NCI-H2227 treated with DMSO at 0.1 percent for 48 hours (cell line): ENCODE measurements at regions not wholly inside any gene's neighbourhood (a gene's known extent, or its start where the extent isn't known, plus 50 kb on each side); places are given as distances from the start of the nearest gene placed in this dataset.
A peak's percentile ranks its signal among the peaks of the same experiment; 100 is the strongest.

Source experiments
- DNase-seq: peaks from one replicate; lab custom pipeline; 2025; lab: John Stamatoyannopoulos, UW

- DNase-seq: no peak
Observed at GRCh38 chr2:136404176-136404575, 286.2 kb upstream of the CXCR4 start.

- no peak for DNase-seq
Observed at GRCh38 chr2:136402281-136402680, 284.3 kb upstream of the CXCR4 start.

- DNase-seq: no peak
Observed at GRCh38 chr2:136399667-136400289, 281.8 kb upstream of the CXCR4 start.

DNA sequence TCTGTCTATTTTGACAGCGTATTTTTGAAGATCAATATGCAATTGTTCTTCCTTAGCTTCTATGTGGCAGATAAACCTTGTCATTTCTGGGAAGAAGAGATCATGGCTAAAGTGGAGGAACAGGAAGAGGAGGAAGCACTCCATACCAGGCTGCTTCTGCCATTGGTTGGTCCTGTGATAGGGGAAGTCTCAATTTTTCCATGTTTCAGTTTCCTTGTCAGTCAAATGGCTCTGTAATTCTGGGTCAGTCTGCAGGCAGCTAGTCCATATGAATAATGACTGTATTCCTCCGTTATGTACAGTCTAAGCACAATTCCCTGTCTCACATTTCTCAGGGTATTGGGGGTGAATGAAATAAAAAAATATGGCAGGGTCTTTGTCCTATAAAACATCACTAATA lies 277.6 kb upstream of the CXCR4 start:
- DNase-seq: no peak

GRCh38 chr2:136394136-136395060 lies 276.4 kb upstream of the CXCR4 start:
- DNase-seq: no peak

- DNase-seq: no peak
Observed at GRCh38 chr2:136393514-136393913, 275.6 kb upstream of the CXCR4 start.

DNA sequence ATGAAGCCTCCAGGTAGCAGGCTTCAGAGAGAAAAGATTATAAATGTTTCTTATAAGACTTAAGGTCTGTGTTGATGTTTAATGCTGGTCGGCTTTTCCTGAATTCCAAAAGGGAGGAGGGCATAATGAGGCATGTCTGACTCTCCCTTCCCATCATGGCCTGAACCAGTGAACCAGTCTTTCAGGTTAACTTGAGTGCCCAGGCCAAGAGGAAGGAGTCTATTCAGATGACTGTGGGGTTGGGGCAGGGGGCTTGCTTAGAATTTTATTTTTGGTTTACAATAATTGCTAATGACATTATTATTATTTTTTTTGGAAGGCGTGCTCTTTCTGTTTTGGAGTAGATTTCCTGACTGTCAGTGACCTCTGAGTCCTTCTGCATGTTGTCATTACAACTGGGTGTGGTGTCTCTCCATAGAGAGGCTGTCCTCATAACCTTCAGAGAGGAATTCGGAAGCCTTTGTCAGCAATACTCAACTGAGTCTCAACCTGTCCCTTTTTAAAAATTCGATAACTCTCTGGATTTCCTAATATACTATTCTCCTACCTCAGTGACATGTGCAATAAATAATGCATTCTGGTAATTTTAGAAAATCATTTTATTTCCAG lies 275.1 kb upstream of the CXCR4 start:
- DNase-seq: no peak

DNA sequence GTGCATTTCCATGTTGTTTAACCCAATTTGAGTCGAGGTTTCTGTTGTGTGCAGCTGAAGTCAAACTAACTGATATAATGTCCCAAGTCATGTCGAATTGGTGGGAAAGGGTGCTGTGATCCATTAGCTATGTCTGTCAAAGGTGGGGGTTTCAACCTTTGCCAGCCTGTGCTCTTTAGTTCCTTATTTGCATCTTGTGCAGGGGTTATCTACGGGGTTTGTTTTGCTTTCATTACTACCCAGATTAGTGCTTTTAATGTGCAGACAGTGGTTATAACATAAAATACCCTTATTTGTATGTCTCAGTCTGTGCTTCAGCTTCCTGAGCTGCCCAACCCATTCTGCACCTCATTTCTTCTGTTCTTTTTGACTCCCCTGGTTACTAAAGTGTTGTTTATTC lies 271.9 kb upstream of the CXCR4 start:
- no peak for DNase-seq

DNA sequence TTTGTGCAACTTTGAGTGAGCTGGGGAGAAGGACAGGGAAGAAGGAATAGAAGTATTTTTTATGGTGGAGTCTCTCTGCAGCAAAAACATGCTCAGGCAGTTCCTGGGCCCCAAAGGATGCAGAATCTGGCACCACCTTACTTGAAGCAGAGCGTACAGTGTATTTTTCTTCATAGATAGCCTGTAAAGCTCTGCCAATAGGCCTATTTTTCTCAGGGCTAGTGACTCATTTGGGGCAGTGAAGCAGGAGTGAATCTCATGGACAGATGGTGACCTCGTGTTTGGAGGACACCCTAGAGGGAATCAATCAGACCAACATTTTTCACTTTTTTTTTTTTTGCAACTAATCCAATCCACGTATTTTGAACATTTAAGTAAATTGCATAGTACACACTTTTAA lies 268.1 kb upstream of the CXCR4 start:
- no peak for DNase-seq

DNA sequence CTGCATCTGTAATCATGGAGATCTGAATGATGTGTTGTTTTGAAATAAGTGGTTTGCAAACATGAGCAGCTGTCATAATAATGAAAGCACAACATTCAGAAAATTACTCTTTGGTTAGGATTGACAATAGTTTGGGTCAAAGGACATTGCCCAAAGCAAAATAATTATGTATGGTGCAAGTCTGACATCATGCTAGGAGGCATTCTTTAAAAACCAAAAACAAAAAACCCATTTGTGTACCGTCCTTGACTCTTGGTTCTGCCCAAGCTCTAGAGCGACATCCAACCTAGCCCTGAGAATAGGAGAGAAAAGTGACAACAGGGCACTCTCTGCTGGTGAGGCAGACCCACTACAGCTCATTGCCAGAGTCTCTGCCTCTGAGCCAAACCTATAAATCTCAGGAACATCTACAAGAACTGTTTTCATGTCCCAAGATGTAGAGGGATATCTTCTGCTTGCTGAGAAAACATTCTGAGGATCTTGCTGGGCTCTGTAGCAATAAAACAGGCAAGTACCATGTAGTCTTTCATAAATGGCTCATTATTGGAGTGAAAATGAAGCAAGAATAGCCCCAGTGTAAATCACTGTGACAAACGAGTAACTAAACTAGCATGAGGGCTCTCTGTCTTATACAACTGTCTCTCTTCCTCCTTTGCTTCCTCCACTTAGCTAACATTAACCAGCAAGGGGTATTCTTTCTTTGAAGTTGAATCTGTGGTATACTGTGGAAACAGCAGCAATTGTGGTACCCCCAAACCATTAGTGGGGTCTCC lies 266.8 kb upstream of the CXCR4 start:
- DNase-seq: peak; percentile 74

DNA sequence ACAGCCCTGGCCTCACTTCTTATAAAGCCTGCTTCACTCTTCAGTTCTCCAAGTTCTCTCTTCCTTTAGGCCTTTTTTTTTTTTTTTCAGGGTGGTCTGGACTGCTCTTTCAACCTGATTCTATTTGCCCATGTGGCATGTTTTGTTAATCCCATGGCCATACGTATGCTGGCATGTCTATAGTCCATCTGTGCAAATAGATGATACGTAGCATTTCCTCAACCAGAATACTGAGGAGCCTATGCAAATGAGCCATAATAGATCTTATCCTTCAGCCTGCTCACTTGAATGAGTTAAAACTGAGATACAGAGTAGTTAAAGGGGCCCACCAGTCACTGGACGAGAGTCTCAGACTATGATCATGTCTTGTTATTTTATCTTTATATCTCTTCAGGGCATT lies 265.2 kb upstream of the CXCR4 start:
- no peak for DNase-seq

- DNase-seq: no peak
Observed at GRCh38 chr2:136381722-136382633, 264.0 kb upstream of the CXCR4 start.

- no peak for DNase-seq
Observed at GRCh38 chr2:136381245-136381644, 263.3 kb upstream of the CXCR4 start.

- DNase-seq: peak; percentile 72
Observed at GRCh38 chr2:136378712-136379595, 261.0 kb upstream of the CXCR4 start.

DNA sequence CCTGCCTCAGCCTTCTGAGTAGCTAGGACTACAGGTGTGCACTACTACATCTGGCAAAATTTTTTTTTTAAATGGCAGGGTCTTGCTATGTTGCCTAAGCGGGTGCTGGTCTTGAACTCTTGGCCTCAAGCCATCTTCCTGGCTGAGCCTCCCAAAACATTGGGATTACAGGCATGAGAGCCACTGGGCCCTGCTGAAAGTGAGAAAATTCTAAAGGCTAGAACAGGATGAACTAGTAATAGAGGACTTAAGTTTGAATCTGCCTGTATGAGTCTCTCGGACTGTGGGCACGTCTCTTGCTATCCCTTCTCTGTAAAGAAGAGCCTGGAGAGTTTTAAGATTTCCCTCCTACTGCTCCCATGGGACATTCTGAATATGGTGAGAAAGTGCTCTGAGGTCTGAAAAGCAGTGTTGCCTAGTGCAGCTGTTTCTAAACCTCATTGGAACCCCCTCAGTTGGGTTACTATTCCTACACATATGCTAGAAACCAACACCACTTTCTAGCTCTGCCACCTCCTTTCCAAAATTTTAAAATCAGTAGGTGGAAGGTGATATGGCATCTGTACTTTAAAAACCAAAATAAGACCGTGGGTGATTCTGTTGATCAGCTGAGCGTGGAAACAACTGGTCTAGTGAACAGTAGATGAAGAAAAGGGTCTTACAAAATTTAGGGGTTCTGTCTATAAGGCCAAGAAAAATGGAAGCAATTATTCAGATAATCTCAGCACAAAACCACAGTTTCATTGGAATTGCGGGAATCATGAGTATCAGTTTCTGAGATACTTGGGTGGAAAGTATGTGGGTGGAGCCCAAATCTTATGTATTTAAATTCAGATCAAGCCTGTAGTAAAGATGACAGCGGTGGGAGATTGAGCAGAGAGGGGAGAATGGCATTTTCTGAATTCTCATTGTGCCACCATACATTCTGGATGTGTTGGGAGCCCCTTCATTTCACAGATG lies 259.8 kb upstream of the CXCR4 start:
- DNase-seq: no peak

GRCh38 chr2:136376798-136377211 lies 258.9 kb upstream of the CXCR4 start:
- DNase-seq: no peak

DNA sequence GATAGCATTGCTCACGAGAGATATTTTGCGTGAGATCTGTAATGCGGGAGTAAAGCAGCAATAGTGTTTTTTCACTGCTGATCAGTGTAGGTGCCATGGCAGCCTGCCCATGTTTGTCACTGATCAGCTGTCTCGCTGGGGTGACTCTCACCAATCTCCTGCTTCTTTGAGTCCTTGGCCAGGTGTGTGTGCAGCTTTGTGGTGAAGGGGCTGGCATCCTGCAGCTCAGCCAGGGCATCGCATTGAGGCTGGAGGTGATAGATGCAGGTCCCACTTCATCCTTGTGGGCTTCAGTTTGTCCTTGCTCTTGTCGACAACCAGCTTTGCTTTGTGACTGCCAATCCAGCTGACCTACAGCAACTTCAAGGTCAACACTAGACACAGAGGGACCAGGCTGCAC lies 258.3 kb upstream of the CXCR4 start:
- no peak for DNase-seq

- no peak for DNase-seq
Observed at GRCh38 chr2:136375017-136375901, 257.3 kb upstream of the CXCR4 start.
